BJ (cell line): ENCODE measurements at regions not wholly inside any gene's neighbourhood (a gene's known extent, or its start where the extent isn't known, plus 50 kb on each side); places are given as distances from the start of the nearest gene placed in this dataset.

Experiments
- CTCF ChIA-PET: fragments of 350-600 bp; formaldehyde crosslinking; extraction: SDS; loops from one replicate; lab custom pipeline; 2021; ENCODE audit warnings: antibody characterized with exemption, inconsistent platforms; lab: Yijun Ruan, JAX
- POLR2A ChIA-PET: fragments of 300-600 bp; sonication (Branson Sonifier 250); formaldehyde crosslinking; extraction: SDS; loops from one replicate; lab custom pipeline; 2021; ENCODE audit warnings: antibody characterized with exemption; lab: Charles Lee
- DNase-seq: peaks from one replicate; pipeline ENCODE4 v3.0.0-alpha.2; 2011; ENCODE audit warnings: low read depth
- H3K27me3 ChIP-seq: 2 replicates; pipeline ENCODE4 v1.6.0; 2011; ENCODE audit warnings: low read length; ENCODE audit not compliant: control insufficient read depth, insufficient read depth
- H3K36me3 ChIP-seq: 2 replicates; pipeline ENCODE4 v1.5.1; 2011; ENCODE audit warnings: low read length; ENCODE audit not compliant: control insufficient read depth, insufficient read depth
- H3K4me3 ChIP-seq: 2 replicates; pipeline ENCODE4 v1.5.1; 2011; ENCODE audit warnings: low read depth, mild to moderate bottlenecking, control low read depth, low read length
- TF ChIP-seq, protein P1 (sequence below): IDR thresholded peaks from 2 replicates; pipeline ENCODE4 v1.5.1; 2011; ENCODE audit warnings: low read depth, mild to moderate bottlenecking, control low read depth, inconsistent platforms, low read length, moderate library complexity; ENCODE audit not compliant: insufficient read depth

DNA sequence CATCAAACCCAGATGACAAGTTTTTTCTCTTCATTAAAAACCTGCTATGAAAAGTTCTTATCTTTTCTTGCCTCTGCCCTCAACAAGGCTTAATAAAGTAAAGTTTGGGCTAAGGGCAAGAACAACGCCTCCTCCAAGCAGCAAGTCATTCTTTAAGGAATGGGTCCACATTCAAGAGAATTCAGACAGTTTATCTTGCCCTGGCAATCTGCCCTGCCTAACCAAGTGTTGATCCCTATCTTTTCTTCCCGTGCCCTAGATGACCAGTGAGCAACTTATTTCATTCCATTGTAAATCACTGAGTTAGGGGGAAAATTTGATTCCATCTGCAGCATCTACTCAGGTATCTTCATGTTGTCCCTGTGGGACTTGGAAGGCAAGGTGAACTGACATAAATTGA is 370.3 kb upstream of the DPPA4 start:
- TF ChIP-seq, protein P1, sequence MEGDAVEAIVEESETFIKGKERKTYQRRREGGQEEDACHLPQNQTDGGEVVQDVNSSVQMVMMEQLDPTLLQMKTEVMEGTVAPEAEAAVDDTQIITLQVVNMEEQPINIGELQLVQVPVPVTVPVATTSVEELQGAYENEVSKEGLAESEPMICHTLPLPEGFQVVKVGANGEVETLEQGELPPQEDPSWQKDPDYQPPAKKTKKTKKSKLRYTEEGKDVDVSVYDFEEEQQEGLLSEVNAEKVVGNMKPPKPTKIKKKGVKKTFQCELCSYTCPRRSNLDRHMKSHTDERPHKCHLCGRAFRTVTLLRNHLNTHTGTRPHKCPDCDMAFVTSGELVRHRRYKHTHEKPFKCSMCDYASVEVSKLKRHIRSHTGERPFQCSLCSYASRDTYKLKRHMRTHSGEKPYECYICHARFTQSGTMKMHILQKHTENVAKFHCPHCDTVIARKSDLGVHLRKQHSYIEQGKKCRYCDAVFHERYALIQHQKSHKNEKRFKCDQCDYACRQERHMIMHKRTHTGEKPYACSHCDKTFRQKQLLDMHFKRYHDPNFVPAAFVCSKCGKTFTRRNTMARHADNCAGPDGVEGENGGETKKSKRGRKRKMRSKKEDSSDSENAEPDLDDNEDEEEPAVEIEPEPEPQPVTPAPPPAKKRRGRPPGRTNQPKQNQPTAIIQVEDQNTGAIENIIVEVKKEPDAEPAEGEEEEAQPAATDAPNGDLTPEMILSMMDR = no peak
- H3K36me3 ChIP-seq = no peaks in the 10 kb centered on the region
- CTCF ChIA-PET = no interaction called here
- H3K27me3 ChIP-seq = no peaks in the 10 kb centered on the region
- POLR2A ChIA-PET = no interaction called here
- no peak overlapping the region for H3K4me3 ChIP-seq
- DNase-seq = no peak

DNA sequence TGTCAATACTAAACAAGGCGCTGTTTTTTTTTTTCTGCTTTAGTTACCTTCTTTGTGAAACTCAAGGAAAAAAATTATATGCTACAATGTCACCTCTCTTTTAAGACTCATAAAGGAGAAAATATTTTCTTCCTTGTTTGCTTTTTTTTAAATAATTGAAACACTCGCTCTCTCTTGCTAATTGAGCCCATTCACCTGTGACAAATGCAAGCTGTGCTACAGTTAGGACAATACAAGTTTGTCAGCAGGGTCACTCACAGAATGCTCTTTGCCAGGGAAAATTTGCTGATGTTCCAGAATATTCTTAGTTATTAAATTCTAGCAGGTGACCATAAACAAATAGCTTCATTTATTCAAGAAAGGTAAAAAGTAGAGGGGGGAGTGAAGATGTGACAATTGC is 375.9 kb upstream of the DPPA4 start:
- TF ChIP-seq, protein P1 = no peak
- Histone ChIP-seq H3K4me3 (no peak overlapping the region), H3K36me3 (no peaks in the 10 kb centered on the region), H3K27me3 (no peaks in the 10 kb centered on the region; the same call in 1 of the 2 replicates)
- POLR2A ChIA-PET = no interaction called here
- no peak for DNase-seq
- CTCF ChIA-PET = no interaction called here

DNA sequence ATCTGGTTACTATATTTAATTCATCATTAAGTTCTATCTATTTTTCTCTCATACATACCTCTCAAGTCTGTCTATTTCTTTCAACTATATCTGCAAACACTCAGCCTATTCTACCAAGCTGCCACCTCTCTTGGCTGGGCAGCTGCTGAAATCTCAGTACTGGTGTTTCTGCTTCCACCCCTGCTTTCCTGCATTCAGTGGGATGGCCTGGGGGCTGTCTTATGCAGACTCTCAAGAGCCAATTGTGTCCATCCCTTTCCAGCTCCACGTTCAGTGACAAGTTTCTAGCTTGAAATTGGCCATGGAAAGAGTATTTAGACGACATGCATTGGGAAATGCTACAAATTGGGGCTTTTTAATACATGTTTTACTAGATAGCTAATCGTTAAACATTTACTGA is 378.4 kb upstream of the DPPA4 start:
- Histone ChIP-seq H3K27me3 (no peaks in the 10 kb centered on the region; the same call in 1 of the 2 replicates), H3K4me3 (no peak overlapping the region), H3K36me3 (no peaks in the 10 kb centered on the region)
- TF ChIP-seq, protein P1 = no peak
- POLR2A ChIA-PET = no interaction called here
- DNase-seq = no peak
- CTCF ChIA-PET = no interaction called here

DNA sequence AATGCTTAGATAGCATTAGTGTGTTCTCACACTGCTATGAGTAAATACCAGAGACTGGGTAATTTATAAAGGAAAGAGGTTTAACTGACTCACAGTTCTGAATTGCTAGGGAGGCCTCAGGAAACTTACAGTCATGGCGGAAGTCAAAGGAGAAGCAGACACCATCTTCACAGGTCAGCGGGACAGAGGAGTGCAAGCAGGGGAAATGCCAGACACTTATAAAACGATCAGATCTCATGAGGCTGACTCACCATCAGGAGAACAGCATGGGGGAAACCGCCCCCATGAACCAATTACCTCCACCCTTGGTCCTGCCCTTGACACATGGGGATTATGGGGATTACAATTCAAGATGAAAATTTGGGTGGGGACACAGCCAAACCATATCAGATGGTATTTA is 381.5 kb upstream of the DPPA4 start:
- CTCF ChIA-PET = no interaction called here
- TF ChIP-seq, protein P1 = no peak

DNA sequence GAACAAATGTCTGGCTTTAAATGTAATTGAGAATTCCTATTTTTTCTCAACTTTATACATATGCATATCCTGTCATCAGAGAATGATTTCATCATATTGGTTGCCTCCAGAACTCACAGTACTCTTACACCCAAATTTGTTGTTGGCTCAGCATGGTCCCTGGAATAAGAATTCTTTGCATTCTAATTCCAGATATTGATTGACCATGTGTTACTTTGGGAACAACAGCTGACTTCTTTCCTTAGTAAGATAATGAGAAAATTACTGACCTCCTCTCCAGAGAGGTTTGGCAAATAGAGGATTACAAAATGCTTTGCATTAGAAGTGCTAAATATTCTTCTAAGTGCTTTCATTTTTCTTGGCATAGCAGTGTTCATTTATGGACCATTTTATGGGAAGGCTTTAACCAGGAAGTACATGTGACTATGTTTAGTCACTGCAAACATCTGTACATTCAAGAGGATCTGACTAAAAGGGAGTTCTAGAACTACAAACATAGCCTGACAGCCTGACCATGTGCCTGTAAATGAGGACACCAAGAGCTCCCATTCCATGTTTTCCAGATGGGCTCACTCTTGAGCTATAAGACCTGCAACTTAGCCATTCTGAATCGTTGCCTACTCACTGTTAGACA is 391.6 kb upstream of the DPPA4 start:
- Histone ChIP-seq H3K27me3 (no peaks in the 10 kb centered on the region), H3K4me3 (no peak overlapping the region), H3K36me3 (no peaks in the 10 kb centered on the region)
- ChIA-PET POLR2A (no interaction called here), CTCF (interaction anchor here (1.2 kb wide), 1 partner anchor 9 kb away, joined by 5 read pairs; no protein-coding TSS in a partner anchor)
- DNase-seq = no peak
- TF ChIP-seq, protein P1 = no peak

More for the DNA sequence above, 381.5 kb upstream of the DPPA4 start:
- no peaks in the 10 kb centered on the region; the same call in 1 of the 2 replicates for H3K27me3 ChIP-seq
- H3K36me3 ChIP-seq = no peaks in the 10 kb centered on the region
- no peak overlapping the region for H3K4me3 ChIP-seq
- POLR2A ChIA-PET = no interaction called here
- DNase-seq = no peak
